GM18511 (cell line): ENCODE measurements at regions not wholly inside any gene's neighbourhood (a gene's known extent, or its start where the extent isn't known, plus 50 kb on each side); places are given as distances from the start of the nearest gene placed in this dataset.
"Not testable (repeated sequence)": the region's sequence is repeated elsewhere in the genome, so short reads cannot be mapped to it uniquely, and the experiment has no call there.

Source experiments
- ATAC-seq: cut with Tn5 transposase; IDR thresholded peaks from one replicate; pipeline ENCODE4 v1.9.1; 2021; ENCODE audit warnings: mild to moderate bottlenecking, moderate library complexity; ENCODE audit not compliant: unreplicated experiment

DNA sequence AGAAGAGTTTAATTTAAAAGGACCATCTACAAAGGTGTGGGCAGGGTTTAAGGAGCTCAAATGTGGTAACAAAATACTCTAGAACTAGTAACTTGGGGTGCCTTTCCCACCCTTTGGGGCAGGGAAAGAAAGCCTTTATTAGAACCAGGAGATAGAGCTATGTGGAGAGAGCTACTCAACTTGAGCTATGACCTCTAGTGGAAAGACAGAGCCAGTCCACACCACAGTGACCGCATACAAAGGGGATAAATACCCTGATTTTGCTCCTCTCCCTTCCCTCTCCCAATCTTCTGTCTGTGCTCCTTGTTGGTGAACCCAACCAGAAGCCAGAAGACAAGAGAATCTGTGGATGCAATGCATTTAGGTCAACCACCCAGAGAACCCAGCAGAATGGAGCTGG, 54.4 kb upstream of the JAK1 start:
- ATAC-seq: no peak

DNA sequence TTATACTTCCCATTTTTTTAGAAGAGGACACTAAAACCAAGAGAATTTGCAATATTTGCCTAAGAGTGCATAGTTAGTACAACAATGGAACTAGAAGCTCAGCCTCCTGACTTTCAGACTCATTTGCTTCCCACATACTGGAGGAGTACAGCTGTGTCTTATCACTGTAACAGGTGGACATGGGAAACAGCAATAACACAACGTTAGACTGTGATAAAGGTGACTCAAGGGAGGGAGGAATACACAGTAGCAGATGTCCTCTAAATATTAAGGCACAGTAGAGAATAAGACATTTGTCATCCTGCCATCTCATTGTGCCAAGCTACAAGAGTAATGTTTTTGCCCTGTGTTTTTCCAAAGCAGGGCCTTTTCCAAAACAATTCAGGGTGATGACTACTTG, 55.4 kb upstream of the JAK1 start:
- no peak for ATAC-seq

DNA sequence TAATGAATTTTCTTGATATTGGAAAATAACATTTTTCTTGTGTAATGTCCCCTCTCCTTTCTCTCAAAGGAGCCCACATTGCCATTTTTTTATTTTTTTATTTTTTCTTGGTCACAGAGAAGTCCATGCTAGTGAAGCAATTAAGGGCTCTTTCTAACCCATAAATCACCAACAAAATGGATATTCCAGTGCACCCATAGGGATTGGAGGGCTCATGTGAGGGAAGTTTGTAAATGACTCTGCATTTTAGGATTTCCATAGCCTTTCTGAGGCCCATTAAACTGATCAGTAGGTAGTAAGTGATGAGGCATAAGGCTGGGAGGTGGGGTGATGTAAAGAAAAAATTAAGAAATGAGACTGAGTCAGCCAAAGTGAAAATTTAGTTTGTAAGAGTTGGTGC, 55.9 kb upstream of the JAK1 start:
- ATAC-seq: no peak

DNA sequence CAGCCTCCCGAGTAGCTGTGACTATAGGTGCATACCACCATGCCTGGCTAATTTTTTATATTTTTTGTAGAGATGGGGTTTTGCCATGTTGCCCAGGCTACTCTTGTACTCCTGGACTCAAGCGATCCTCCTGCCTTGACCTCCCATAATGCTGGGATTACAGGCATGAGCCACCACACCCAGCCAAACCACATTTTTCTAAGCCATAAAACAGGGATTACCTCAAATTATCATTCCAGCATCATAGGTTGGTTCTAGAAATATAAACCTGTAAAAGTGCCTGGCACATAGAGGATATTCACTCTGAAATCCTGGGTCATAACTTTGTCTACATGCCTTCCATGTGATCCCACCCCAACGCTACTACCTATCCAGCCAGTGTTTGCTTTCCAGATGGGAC, 59.4 kb upstream of the JAK1 start:
- ATAC-seq: no peak

DNA sequence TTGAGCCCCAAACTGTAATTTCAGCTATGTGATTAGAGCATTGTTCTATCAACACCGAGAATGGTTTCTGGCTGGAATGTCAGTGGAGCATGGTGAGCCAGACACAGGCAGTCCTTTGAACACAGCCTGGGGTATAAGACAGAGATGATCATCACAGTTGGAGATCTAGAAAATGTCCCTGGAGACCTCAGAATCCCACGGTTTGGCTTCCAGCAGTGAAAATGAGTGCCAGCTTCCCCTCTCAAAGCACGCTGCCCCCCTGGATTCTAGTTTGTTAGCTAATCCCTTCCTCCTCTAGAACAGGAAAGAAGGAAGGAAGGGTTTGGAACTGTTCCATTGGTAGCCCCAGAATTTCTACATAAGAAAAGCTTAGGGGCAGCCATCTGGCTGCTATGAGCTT, 59.9 kb upstream of the JAK1 start:
- no peak for ATAC-seq

DNA sequence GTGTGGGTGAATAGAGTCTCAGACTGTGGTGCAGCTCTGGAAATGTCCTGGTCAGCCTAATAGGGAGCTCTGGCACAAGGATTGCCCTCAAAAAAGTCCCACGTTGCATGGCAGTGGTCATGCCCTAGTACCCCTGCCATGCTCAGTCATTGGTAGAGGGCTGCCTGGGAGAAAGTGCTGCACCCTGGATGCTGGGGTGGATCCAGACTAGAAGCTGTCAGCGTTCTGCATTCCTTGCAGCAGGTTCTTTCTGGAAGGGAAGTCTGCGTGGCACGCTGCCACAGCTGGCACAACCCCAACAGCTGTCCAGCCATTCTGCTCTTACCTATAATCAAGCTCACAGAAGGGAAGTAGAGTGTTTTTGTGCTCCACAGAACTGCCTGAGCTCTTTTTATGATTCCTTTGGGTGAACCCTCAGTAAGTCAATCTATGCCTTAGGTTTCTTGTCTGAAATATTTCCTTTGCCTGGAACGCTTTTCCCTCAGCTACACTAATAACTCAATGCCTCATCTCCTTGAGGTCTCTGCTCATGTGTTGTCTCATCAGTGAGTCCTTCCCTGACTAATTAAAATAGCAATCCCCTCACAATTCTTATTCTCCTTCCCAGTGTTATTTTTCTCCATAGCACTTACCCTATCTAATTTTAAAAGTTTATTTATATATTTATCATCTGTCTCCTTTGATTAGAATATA, 61.5 kb upstream of the JAK1 start:
- no peak for ATAC-seq

DNA sequence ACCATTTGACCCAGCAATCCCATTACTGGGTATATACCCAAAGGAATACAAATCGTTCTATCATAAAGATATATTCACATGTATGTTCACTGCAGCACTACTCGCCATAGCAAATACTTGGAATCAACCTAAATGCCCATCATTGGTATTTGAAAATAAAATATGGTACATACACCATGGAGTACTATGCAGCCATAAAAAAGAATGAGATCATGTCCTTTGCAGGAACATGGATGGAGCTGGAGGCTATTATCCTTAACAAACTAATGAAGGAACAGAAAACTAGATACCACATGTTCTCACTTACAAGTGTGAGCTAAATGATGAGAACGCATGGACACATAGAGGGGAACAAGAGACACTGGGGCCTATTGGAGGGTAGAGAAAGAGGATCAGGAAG, 63.1 kb upstream of the JAK1 start:
- ATAC-seq: not testable (repeated sequence)

DNA sequence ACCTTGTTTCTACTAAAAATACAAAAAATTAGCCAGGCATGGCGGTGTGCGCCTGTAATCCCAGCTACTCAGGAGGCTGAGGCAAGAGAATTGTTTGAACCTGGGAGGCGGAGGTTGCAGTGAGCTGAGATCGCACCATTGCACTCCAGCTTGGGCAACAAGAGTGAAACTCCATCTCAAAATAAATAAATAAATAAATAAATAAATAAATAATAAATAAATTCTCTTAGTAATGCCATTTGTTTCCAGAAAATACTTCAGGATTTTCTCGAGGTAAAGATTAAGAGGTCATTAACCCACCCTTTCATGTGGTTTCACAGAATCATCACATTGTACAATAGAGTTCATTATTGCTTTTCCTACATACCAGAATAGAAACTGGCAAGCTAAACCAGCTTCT, 68.5 kb upstream of the JAK1 start:
- not testable (repeated sequence) for ATAC-seq

DNA sequence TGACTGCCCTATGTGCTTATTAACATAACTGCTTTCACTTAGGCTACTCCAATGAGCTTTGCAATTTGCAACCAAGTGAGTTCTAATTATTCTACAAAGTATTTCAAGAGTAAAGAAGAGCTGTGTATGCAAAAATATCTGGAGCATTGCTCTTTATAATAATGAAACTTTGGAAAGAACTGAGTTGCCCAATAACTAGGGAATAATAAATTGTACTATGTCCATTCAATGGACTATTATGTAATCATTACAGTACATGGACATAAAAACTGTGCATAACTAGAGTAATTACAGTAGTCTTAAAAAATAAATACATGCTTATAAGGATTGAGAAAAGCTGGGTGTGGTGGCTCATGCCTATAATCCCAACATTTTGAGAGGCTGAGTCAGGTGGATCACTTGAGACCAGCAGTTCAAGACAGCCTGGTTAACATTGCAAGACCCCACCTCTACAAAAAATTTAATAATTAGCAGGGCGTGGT, 70.3 kb upstream of the JAK1 start:
- no peak for ATAC-seq

DNA sequence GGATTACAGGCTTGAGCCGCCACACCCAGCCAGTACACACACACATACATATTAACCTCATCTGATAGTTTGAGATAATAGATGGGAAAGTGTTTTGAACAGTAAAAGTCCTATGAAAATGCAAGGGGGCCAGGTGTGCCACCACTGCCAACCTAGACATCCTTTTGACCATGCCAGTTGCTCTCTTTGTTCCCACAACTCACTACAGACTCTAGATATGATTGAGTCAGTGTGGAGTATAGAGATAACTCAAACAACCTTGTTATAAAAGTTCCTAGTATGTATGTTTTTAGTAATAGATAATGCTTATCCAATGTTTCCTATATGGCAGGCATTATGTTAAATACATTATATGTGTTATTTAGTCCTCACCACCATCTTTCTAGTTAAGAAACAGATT, 72.7 kb upstream of the JAK1 start:
- no peak for ATAC-seq

DNA sequence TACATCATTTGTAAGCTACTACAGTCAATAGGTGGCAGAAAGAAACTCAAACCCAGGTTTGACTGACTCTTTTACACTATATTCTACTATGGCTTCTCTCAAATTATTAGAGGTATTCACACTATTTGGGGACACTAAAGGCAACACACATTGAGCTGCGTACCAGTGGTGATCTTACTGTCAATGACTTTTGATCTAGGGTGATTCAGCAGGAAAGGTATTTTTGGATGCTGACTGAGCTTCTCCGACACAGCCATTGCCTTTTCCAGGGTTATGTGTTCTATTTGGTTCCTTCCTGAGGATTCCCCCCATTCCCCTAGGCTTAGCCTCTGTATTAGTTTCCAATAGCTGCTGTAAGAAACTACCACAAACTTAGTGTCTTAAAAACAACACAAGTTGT, 73.2 kb upstream of the JAK1 start:
- ATAC-seq: no peak

DNA sequence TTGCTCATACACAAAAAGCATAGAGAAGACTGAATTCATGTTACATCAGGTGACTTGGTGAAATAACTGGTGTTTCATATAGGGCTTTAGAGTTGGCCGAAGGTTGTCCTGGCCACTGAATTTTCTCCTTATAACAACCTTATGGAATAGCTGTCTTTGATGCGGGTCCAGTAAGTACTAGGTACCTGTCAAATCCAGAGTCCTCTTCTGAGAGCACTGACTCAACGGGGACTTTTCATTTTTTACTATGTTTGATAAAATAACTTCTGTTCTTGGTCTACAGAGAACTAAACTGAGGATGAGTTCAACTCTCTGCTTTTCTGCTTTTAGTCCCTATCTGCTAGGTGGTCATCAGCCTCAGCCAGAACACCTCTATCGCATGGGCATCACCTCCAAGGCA, 76.1 kb upstream of the JAK1 start:
- no peak for ATAC-seq

DNA sequence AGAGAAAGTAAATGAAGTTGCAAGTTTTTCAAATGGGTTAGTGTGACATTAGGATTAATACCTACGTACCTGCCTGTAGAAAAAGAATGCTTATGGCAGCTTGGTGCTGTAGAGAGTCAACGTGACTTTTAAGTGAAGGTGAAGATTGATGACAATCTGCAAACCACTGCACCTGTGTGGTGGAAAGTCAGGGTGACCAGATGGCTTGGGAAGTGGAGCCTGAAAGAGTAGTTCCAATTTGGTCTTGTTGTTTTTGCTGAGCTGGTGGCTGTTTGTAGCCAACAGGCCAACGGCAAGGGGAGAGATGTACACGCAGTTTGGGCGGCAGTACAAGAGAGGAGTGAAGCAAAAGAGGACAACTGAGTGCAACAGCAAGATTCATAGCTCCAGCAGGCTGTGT, 78.1 kb upstream of the JAK1 start:
- ATAC-seq: no peak

DNA sequence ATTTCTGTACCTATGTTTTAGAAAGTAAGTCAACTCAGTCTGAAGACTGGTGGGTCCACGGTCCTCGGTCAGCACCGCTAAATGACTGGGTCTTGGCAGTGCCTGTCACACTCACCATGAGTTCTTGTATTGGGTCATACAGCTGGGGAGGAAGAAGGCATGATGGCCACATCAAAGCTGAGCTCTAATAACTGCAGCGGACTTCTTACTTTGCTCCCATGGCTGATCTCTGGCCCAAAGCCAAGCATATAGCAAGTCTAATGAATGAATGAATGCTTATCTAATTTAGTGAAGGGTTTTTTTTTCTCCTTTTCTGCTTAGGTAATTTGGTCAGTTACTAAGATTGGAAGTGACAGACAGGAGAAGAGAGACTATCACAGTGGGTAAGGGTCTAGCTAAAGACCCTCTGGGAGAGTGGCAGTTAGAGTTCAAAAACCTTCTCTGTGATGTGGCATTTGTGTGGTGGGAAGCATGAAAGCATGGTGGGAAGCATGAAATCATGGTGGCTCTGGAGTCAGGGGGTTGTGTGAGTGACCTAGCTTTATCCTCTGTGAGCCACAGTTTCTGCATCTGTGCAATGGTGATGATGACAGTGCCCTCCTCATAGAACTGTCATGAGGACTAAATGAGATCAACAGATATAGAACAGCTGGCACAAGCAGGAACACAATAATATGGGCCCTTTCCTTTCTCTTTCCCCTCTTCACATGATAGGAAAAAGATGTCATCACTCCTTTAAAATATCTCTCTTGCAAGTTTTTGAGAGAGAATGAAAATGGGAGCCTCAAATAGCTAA, 78.9 kb upstream of the JAK1 start:
- no peak for ATAC-seq

DNA sequence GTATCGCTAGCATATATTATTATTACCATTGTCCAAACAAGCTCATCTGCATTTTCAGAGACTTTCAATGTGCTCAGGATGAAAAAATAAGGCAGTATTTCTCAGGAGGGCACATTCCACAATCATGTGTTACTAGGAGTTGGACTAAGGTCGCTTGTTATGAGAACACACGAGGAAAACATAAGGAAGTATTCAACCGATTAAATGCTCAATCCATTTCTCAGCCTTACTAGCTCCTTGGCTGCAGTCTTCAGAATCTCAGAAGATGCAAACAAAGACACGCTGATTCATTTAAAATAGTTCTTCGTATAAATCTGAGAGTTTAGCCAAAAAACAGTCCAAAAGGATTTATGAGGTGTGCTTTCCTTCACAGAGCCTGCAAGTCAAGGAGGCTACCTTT, 82.0 kb upstream of the JAK1 start:
- ATAC-seq: no peak

DNA sequence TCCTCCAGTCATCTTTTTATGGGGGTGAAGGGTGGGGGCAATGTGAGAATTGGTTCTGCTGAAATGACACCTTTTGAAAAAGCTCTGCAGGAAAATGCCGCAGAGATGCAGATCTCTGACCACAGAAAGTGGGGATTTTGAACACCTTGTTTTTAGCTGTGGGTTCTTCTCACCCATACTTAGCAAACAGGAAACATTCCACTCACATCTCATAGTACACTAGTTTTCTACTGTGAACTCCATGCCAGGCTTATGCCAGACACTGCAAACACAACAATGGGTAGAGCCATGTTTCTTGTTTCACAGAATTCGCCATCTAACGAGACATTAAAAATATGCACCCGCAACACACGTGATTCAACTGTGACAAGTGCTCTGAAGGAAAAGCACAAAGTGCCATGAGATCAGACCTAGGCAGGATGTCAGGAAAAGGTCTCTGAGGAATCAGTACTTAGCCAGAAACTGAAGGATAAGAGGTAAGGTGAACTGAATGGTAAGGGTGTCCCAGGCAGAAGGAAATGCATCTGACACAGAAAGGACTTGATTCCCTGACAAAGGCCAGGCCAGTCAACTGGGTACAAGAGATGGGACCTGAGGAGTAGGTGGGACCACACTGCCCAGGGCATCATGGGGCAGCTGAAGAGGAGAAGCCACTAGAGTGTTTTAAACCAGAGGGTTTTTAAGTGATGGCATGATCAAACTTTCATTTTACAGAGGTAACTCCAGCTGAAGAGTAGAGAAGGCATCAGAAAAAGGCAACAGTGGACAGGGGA, 83.8 kb upstream of the JAK1 start:
- ATAC-seq: no peak

DNA sequence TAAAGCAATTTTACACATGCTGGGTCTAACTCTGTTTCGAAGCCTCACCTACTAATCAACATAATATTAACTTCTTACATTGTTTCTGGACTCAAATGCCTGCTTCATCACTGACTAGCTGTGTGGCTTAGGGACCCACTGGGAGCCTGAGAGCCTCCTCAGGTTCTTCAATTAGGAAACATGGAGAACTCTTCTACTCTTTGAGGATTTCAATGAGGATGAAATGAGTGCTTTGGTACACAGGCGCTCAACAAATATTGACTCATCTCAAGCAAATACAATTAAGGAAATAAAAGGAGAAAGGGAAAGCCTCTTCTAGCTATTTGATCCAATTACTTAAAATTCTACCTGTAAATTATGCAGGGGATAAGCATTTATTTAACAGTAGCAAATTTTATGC, 84.4 kb upstream of the JAK1 start:
- no peak for ATAC-seq

DNA sequence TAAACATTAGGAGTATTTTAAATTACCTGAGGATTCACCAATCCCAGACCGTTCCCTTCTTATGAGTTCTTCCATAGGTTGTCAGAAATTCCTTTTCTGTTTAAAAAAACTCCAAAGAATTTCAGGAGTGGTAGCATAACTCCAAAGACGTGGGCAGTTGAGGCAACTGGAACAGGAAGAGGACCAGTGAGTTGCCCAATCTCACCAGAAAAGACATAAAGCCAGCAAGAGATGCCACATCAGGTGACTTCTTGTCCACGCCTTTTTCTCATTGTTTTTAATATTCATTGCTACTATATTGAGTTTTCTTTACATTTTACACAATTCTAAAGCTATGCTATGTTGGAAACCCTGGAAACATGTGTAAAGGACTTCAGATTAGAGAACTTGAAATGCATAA, 88.1 kb upstream of the JAK1 start:
- no peak for ATAC-seq

DNA sequence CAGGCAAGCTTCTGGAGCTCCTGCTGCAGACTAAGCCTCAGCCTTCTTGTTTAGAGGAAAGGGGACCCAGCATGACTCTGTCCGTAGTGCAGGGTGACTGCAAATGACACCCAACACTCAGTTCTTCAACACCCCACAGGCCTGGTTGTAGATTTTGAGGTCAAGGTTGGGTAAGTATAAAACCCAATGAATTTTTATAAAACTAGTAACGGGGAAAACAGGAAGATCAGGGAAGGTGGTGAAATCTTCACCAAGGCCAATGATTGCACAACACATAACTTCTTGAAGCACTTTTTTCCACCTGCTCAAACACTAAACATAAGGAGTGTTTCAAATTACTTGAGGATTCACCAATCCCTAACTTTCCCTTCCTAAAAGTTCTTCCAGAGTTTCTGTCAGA, 89.4 kb upstream of the JAK1 start:
- no peak for ATAC-seq

DNA sequence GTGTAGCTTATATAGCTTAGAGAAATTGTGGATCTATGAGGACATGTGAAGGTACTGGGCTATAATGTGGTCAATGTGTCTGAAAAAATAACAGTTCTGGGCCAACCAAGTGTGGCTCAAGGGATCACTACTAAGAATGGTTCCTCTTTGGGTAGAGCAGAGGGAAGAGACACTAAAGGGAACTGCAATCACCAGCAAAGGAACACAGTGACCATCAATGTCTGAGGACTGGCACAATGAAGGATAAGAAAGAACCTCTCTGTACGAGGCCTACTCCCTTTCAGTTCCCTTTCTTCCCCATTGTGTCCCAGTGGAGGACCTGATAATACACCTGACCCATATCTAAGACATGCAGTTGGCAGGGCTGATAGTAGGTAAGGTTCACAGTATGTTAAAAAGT, 89.9 kb upstream of the JAK1 start:
- no peak for ATAC-seq

DNA sequence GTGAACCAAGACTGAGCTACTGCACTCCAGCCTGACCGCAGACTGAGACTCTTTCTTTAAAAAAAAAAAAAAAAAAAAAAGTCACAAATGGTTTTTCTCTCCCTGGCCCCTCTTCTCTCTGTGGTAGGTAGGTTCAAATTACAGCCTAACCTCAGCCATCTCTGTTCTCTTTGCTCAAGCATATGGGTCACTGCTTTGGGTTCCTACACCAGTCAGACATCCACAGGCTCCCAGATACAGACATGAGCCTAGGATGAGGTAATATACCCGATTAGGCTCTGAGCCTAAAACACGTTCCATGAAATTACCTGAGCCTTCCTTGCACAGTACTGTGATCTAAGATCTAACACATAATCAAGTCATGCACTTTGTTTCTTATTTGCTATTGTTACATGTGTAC, 90.5 kb upstream of the JAK1 start:
- no peak for ATAC-seq
